Neural progenitor cell (in vitro differentiated cells): ENCODE measurements at regions not wholly inside any gene's neighbourhood (a gene's known extent, or its start where the extent isn't known, plus 50 kb on each side); places are given as distances from the start of the nearest gene placed in this dataset.

Experiments used
- CTCF ChIP-seq: fragments of 200-600 bp; sonication (generic); IDR thresholded peaks from 2 replicates; pipeline ENCODE4 v1.5.1; 2017; ENCODE audit warnings: antibody characterized with exemption, mild to moderate bottlenecking
- EZH2 ChIP-seq: fragments of 200-600 bp; sonication (generic); IDR thresholded peaks from 2 replicates; pipeline ENCODE4 v1.6.1; 2017; ENCODE audit warnings: antibody characterized with exemption, mild to moderate bottlenecking, moderate library complexity
- EZH2phosphoT487 ChIP-seq: fragments of 200-600 bp; sonication (generic); IDR thresholded peaks from 2 replicates; pipeline ENCODE4 v1.6.1; 2017; ENCODE audit warnings: antibody characterized with exemption

GRCh38 chr13:50243931-50244330 is 228.7 kb downstream of the KCNRG start:
- TF ChIP-seq EZH2 (no peak), CTCF (no peak), EZH2phosphoT487 (no peak)
